ENCODE measurements at regions not wholly inside any gene's neighbourhood (a gene's known extent, or its start where the extent isn't known, plus 50 kb on each side); places are given as distances from the start of the nearest gene placed in this dataset.

DNA sequence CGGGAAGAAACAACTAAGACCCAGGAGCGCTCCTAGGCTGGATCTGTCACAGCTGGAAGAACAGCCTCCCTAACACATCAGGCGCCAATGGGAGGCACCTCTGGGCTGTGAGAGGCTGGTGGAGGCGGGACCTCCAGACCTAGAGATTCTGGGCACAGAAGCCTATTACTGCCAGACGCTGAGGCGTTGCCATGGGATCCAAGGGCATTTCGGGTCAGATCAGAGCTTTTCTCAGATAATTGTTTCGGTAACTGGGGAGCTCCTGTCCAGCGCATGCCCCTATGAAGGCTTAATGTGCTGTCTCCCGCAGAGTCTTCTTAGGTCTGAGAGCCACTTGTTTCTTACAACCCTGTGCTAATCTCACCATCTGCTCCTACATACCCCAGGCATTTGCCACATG is 339.2 kb downstream of the ZNF716 start:
- Histone ChIP-seq H2BK5ac (ENCODE audit: insufficient read length, low read length) (no peak overlapping the region), H3K23me2 (ENCODE audit: insufficient read length, low read depth, low read length, poor library complexity, severe bottlenecking) (no peaks in the 10 kb centered on the region), H3K4me1 (ENCODE audit: insufficient read depth, low read length) (no peaks in the 10 kb centered on the region), H3K4ac (ENCODE audit: low read depth, low read length) (no peak overlapping the region), H3K56ac (ENCODE audit: insufficient read length, low read depth, low read length) (no peak overlapping the region), H3K27ac (ENCODE audit: insufficient read length, low read depth, low read length) (no peak overlapping the region), H4K20me1 (ENCODE audit: control insufficient read depth, insufficient read depth, insufficient read length) (no peaks in the 10 kb centered on the region), H4K8ac (replicated peaks; ENCODE audit: insufficient read length, low read depth, low read length) (no peak overlapping the region), H3K18ac (ENCODE audit: insufficient read length, low read depth, low read length) (no peak overlapping the region), H2BK20ac (ENCODE audit: low read depth, low read length, poor library complexity, severe bottlenecking) (no peak overlapping the region), H2BK120ac (ENCODE audit: low read depth, low read length, poor library complexity, severe bottlenecking) (no peak overlapping the region), H3K14ac (ENCODE audit: insufficient read depth, low read length) (no peak overlapping the region), H2AK5ac (ENCODE audit: insufficient read length, low read length) (no peak overlapping the region), H3K27me3 (ENCODE audit: insufficient read depth, low read length) (no peaks in the 10 kb centered on the region), H3K23ac (ENCODE audit: insufficient read length, low read depth, low read length) (no peak overlapping the region), H2BK15ac (ENCODE audit: low read depth, low read length) (no peak overlapping the region), H2AFZ (ENCODE audit: low read length) (no peak overlapping the region), H2BK12ac (ENCODE audit: insufficient read length, low read depth, low read length) (no peak overlapping the region), H3K4me2 (ENCODE audit: insufficient read depth, insufficient read length, low read length) (no peak overlapping the region), H4K5ac (ENCODE audit: insufficient read length, low read depth, low read length) (no peak overlapping the region), H3T11ph (ENCODE audit: low read length) (no peak overlapping the region), H3K79me2 (ENCODE audit: insufficient read depth, low read length) (no peaks in the 10 kb centered on the region), H3K79me1 (ENCODE audit: insufficient read depth, low read depth, low read length, poor library complexity, severe bottlenecking) (no peaks in the 10 kb centered on the region), H4K91ac (ENCODE audit: insufficient read length, low read depth, low read length) (no peak overlapping the region), H3K9ac (ENCODE audit: extremely low read depth, insufficient read length, low read length) (no peak overlapping the region), H3K9me3 (ENCODE audit: control insufficient read depth, low read depth, low read length) (peaks cover 54% of the 10 kb centered on the region)
- H3K9me3 Mint-ChIP-seq: peaks cover 74 to 81% of the 10 kb centered on the region in 2 experiments
- H3K27ac Mint-ChIP-seq: no peak overlapping the region
- H3K4me1 Mint-ChIP-seq: no peaks in the 10 kb centered on the region
- no peak for TF ChIP-seq CTCF (conservative IDR thresholded peaks at IDR 0.05)
- H3K27me3 Mint-ChIP-seq (ENCODE audit: low read depth): no peaks in the 10 kb centered on the region
- no peak overlapping the region for H3K4me3 Mint-ChIP-seq
- DNase-seq: no peak
- H3K36me3 Mint-ChIP-seq (ENCODE audit: insufficient read depth in 1 of 3, low read depth in 3 of 3): peaks cover 8 to 26% (median 11%) of the 10 kb centered on the region in 3 experiments
- no CpG with 5 or more reads among the region's 10 CpGs for WGBS (ENCODE audit: extremely low coverage, insufficient read length, low lambda C conversion rate)

All from H9 (cell line).